H1 (cell line): ENCODE measurements at regions not wholly inside any gene's neighbourhood (a gene's known extent, or its start where the extent isn't known, plus 50 kb on each side); places are given as distances from the start of the nearest gene placed in this dataset.

ENCODE experiments used
- CTCF ChIA-PET: fragments of 300-600 bp; sonication (Branson Sonifier 250); formaldehyde crosslinking; loops from one replicate; lab custom pipeline; 2021; ENCODE audit not compliant: partially characterized antibody; lab: Charles Lee
- POLR2A ChIA-PET: fragments of 300-600 bp; sonication (Branson Sonifier 250); formaldehyde crosslinking; loops from one replicate; lab custom pipeline; 2021; ENCODE audit warnings: inconsistent platforms; ENCODE audit not compliant: partially characterized antibody; lab: Charles Lee
- DNase-seq, 2 experiments: peaks; one replicate each; pipeline versions ENCODE4 v3.0.0 to v3.0.0-alpha.2; 2010 to 2022; ENCODE audit warnings: low spot score in 2 of 2, low read depth in 1 of 2, mixed read lengths in 1 of 2
- FAIRE-seq: peaks from 2 replicates; lab custom pipeline; 2011; peaks lifted over from hg19 to GRCh38; lab: Jason Lieb, UNC
- H2AFZ ChIP-seq: 2 replicates; pipeline ENCODE4 v1.8.1; 2012; ENCODE audit warnings: low read length, inconsistent platforms
- H2AK5ac ChIP-seq: 2 replicates; pipeline ENCODE4 v1.6.1; 2013; ENCODE audit warnings: low read depth, low read length
- H2BK120ac ChIP-seq: replicated peaks from 2 replicates; pipeline ENCODE3; 2013; ENCODE audit warnings: low read depth, low read length, inconsistent platforms
- H2BK12ac ChIP-seq: 2 replicates; pipeline ENCODE4 v1.6.1; 2013; ENCODE audit warnings: low read depth, low read length
- H2BK15ac ChIP-seq: 2 replicates; pipeline ENCODE4 v1.6.1; 2013; ENCODE audit warnings: low read length
- H2BK20ac ChIP-seq: 2 replicates; pipeline ENCODE4 v1.6.1; 2013; ENCODE audit warnings: low read length
- H2BK5ac ChIP-seq: 2 replicates; pipeline ENCODE4 v1.6.1; 2013; ENCODE audit warnings: low read depth, low read length
- H3K14ac ChIP-seq: 2 replicates; pipeline ENCODE4 v1.6.1; 2013; ENCODE audit warnings: inconsistent platforms; ENCODE audit not compliant: insufficient read length
- H3K18ac ChIP-seq: 2 replicates; pipeline ENCODE4 v1.6.1; 2013; ENCODE audit warnings: low read length; ENCODE audit errors: extremely low read depth
- H3K23ac ChIP-seq: 2 replicates; pipeline ENCODE4 v1.6.1; 2013; ENCODE audit warnings: inconsistent platforms; ENCODE audit not compliant: insufficient read length
- H3K23me2 ChIP-seq: 2 replicates; pipeline ENCODE4 v1.6.1; 2013; ENCODE audit warnings: low read depth, low read length
- H3K27ac ChIP-seq: 2 replicates; pipeline ENCODE4 v1.6.1; 2011; ENCODE audit warnings: low read depth, low read length, inconsistent platforms
- H3K27me3 ChIP-seq, 4 experiments: replicated peaks in 1 of 4; 1 replicate in 1 of 4; 2 replicates in 3 of 4; pipeline versions ENCODE4 v1.6.1 to v1.8.1; 2011 to 2013; ENCODE audit warnings: low read length in 3 of 4, mild to moderate bottlenecking in 3 of 4, inconsistent platforms in 2 of 4, mixed read lengths in 2 of 4, moderate library complexity in 1 of 4; ENCODE audit not compliant: control insufficient read depth in 3 of 4, insufficient read depth in 3 of 4; ENCODE audit errors: extremely low read depth in 1 of 4
- H3K36me3 ChIP-seq, 4 experiments: 2 replicates each; pipeline versions ENCODE4 v1.6.1 to v1.8.1; 2011 to 2013; ENCODE audit warnings: mild to moderate bottlenecking in 4 of 4, low read length in 3 of 4, moderate library complexity in 2 of 4, control low read depth in 1 of 4, inconsistent platforms in 1 of 4; ENCODE audit not compliant: insufficient read depth in 4 of 4, control insufficient read depth in 2 of 4
- H3K4ac ChIP-seq: replicated peaks from 2 replicates; pipeline ENCODE3; 2013; ENCODE audit warnings: low read length, low read depth, mixed read lengths, inconsistent platforms; ENCODE audit not compliant: insufficient read length
- H3K4me1 ChIP-seq, 4 experiments: replicated peaks in 1 of 4; 1 replicate in 1 of 4; 2 replicates in 3 of 4; pipeline versions ENCODE4 v1.6.1 to v1.8.1; 2011 to 2013; ENCODE audit warnings: low read length in 3 of 4, inconsistent platforms in 2 of 4, mixed read lengths in 1 of 4; ENCODE audit not compliant: insufficient read depth in 4 of 4, control insufficient read depth in 3 of 4
- H3K4me2 ChIP-seq, 2 experiments: 2 replicates each; pipeline versions ENCODE4 v1.6.1 to v1.8.1; 2011 to 2013; ENCODE audit warnings: low read depth in 2 of 2, low read length in 2 of 2, control low read depth in 1 of 2, inconsistent platforms in 1 of 2, mild to moderate bottlenecking in 1 of 2; ENCODE audit not compliant: insufficient read depth in 1 of 2
- H3K4me3 ChIP-seq, 4 experiments: fragments of 200-600, 300-600 bp in 1 of 4; sonication (generic), shearing (Covaris generic), sonication (Bioruptor Twin) in 1 of 4; 2 replicates each; pipeline versions ENCODE4 v1.5.1 to v1.8.1; 2011 to 2016; ENCODE audit warnings: low read length in 4 of 4, low read depth in 3 of 4, control low read depth in 2 of 4, inconsistent platforms in 2 of 4, mild to moderate bottlenecking in 2 of 4, mixed read lengths in 1 of 4, moderate library complexity in 1 of 4; ENCODE audit not compliant: insufficient read depth in 2 of 4; ENCODE audit errors: extremely low read depth in 1 of 4
- H3K56ac ChIP-seq: replicated peaks from 2 replicates; pipeline ENCODE3; 2013; ENCODE audit warnings: low read depth, mild to moderate bottlenecking, mixed read lengths, low read length, inconsistent platforms; ENCODE audit not compliant: insufficient read length
- H3K79me1 ChIP-seq: 2 replicates; pipeline ENCODE4 v1.6.1; 2013; ENCODE audit warnings: low read depth, low read length, control low read depth
- H3K79me2 ChIP-seq, 2 experiments: 2 replicates each; pipeline versions ENCODE4 v1.6.1 to v1.8.1; 2012 to 2013; ENCODE audit warnings: low read length in 2 of 2, mild to moderate bottlenecking in 2 of 2, inconsistent platforms in 1 of 2; ENCODE audit not compliant: insufficient read depth in 2 of 2, control insufficient read depth in 1 of 2
- H3K9ac ChIP-seq, 4 experiments: replicated peaks in 1 of 4; 1 replicate in 1 of 4; 2 replicates in 3 of 4; pipeline versions ENCODE4 v1.6.1 to v1.8.1; 2011 to 2013; ENCODE audit warnings: low read depth in 3 of 4, low read length in 3 of 4, control low read depth in 2 of 4, mild to moderate bottlenecking in 2 of 4, moderate library complexity in 2 of 4, inconsistent platforms in 1 of 4; ENCODE audit errors: extremely low read depth in 1 of 4
- H3K9me3 ChIP-seq, 2 experiments: 2 replicates each; pipeline versions ENCODE4 v1.6.1 to v1.8.1; 2012 to 2013; ENCODE audit warnings: mild to moderate bottlenecking in 2 of 2, moderate library complexity in 2 of 2, control low read depth in 1 of 2, inconsistent platforms in 1 of 2, low read depth in 1 of 2, low read length in 1 of 2, mixed read lengths in 1 of 2; ENCODE audit not compliant: insufficient read depth in 2 of 2
- H4K20me1 ChIP-seq, 2 experiments: replicated peaks in 1 of 2; 2 replicates each; pipeline versions ENCODE3 to v1.8.1; 2011 to 2013; ENCODE audit warnings: inconsistent platforms in 2 of 2, low read length in 2 of 2, mild to moderate bottlenecking in 1 of 2; ENCODE audit not compliant: insufficient read depth in 2 of 2, control insufficient read depth in 1 of 2
- H4K5ac ChIP-seq: 2 replicates; pipeline ENCODE4 v1.6.1; 2013; ENCODE audit warnings: low read length, low read depth, mixed read lengths, inconsistent platforms; ENCODE audit not compliant: insufficient read length
- H4K8ac ChIP-seq: 2 replicates; pipeline ENCODE4 v1.8.0; 2013; ENCODE audit warnings: mild to moderate bottlenecking, moderate library complexity, low read length, inconsistent platforms; ENCODE audit not compliant: insufficient read depth; ENCODE audit errors: extremely low read depth
- H4K91ac ChIP-seq: replicated peaks from 2 replicates; pipeline ENCODE3; 2013; ENCODE audit warnings: low read length, mixed read lengths, inconsistent platforms; ENCODE audit not compliant: insufficient read length
- ASH2L ChIP-seq: fragments of 200-600, 300-600 bp; sonication (generic); IDR thresholded peaks from one replicate; pipeline ENCODE4 v1.7.1; 2017; ENCODE audit warnings: low read length
- CEBPB ChIP-seq: IDR thresholded peaks from 2 replicates; pipeline ENCODE4 v1.6.1; 2012; ENCODE audit warnings: low read depth, low read length
- EP300 ChIP-seq, 2 experiments: IDR thresholded peaks; 1 replicate in 1 of 2; 2 replicates in 1 of 2; pipeline ENCODE4 v1.6.1; 2011 to 2012; ENCODE audit warnings: low read depth in 2 of 2, low read length in 2 of 2, mild to moderate bottlenecking in 2 of 2, borderline replicate concordance in 1 of 2, inconsistent platforms in 1 of 2, moderate library complexity in 1 of 2
- FOSL1 ChIP-seq: IDR thresholded peaks from 2 replicates; pipeline ENCODE4 v1.6.1; 2011; ENCODE audit warnings: mild to moderate bottlenecking, low read depth, low read length, moderate library complexity; ENCODE audit not compliant: insufficient read depth
- JUN ChIP-seq: IDR thresholded peaks from 2 replicates; pipeline ENCODE4 v1.6.1; 2011; ENCODE audit warnings: low read depth, mild to moderate bottlenecking, improper control_type of control experiment, low read length
- NRF1 ChIP-seq: IDR thresholded peaks from 2 replicates; pipeline ENCODE4 v1.6.1; 2011; ENCODE audit warnings: mild to moderate bottlenecking, low read depth, low read length, improper control_type of control experiment
- POLR2A ChIP-seq, 2 experiments: IDR thresholded peaks; 1 replicate in 1 of 2; 2 replicates in 1 of 2; pipeline ENCODE4 v1.6.1; 2011; ENCODE audit warnings: low read depth in 2 of 2, low read length in 2 of 2, mild to moderate bottlenecking in 2 of 2; ENCODE audit errors: control extremely low read depth in 1 of 2
- RAD21 ChIP-seq, 2 experiments: IDR thresholded peaks in 1 of 2; conservative IDR thresholded peaks in 1 of 2; 2 replicates each; pipeline ENCODE4 v1.6.1; 2011; ENCODE audit warnings: low read depth in 2 of 2, low read length in 2 of 2, improper control_type of control experiment in 1 of 2, inconsistent platforms in 1 of 2, mild to moderate bottlenecking in 1 of 2, moderate library complexity in 1 of 2
- SP2 ChIP-seq: IDR thresholded peaks from 2 replicates; pipeline ENCODE4 v1.6.1; 2012; ENCODE audit warnings: mild to moderate bottlenecking, low read length, inconsistent platforms
- SP4 ChIP-seq: IDR thresholded peaks from 2 replicates; pipeline ENCODE4 v1.6.1; 2012; ENCODE audit warnings: low read length, inconsistent platforms
- TAF1 ChIP-seq: IDR thresholded peaks from 2 replicates; pipeline ENCODE4 v1.6.1; 2011; ENCODE audit warnings: mild to moderate bottlenecking, low read depth, low read length
- WGBS, 2 experiments: shearing (Covaris generic) in 1 of 2; methylation state at CpG; one replicate each; pipeline versions ENCODE4 v1.1.6 to v1.1.7; 2013 to 2015; ENCODE audit warnings: low lambda C conversion rate in 2 of 2, mixed read lengths in 2 of 2, inconsistent platforms in 1 of 2, low coverage in 1 of 2, missing lambda C conversion rate in 1 of 2; ENCODE audit not compliant: insufficient replicate concordance in 2 of 2, insufficient coverage in 1 of 2, insufficient read length in 1 of 2; ENCODE audit errors: extremely low coverage in 1 of 2, missing lambda C conversion rate in 1 of 2; 5-methylcytosine and 5-hydroxymethylcytosine counted together

- no peak overlapping the region for H3K18ac ChIP-seq
- no peaks in the 10 kb centered on the region for H3K27me3 ChIP-seq
- peaks cover 0 to 3% (median 1%) of the 10 kb centered on the region in 4 experiments; a peak in 3 of 7 replicates for H3K4me1 ChIP-seq
- no peaks in the 10 kb centered on the region for H3K9me3 ChIP-seq
- no peak overlapping the region for H4K5ac ChIP-seq
- no peak overlapping the region for H4K91ac ChIP-seq
- H2BK20ac ChIP-seq: no peak overlapping the region
- no peak overlapping the region for H3K4me3 ChIP-seq
- TF ChIP-seq RAD21 (IDR thresholded peaks at IDR 0.05 in 1 of 2, conservative IDR thresholded peaks at IDR 0.05 in 1 of 2; ENCODE audit: low read depth in 2 of 2, low read length in 2 of 2) (no peak), FOSL1 (no peak), SP2 (no peak), EP300 (IDR thresholded peaks at IDR 0.05; ENCODE audit: borderline replicate concordance in 1 of 2, low read depth in 2 of 2, low read length in 2 of 2) (no peak), SP4 (no peak), JUN (no peak), NRF1 (no peak), CEBPB (no peak), TAF1 (no peak), POLR2A (IDR thresholded peaks at IDR 0.05; ENCODE audit: control extremely low read depth in 1 of 2, low read depth in 2 of 2, low read length in 2 of 2) (no peak), ASH2L (no peak)
- CTCF ChIA-PET: no interaction called here
- no peak overlapping the region for H2BK120ac ChIP-seq
- H3K4me2 ChIP-seq: no peak overlapping the region
- no peak overlapping the region for H2AFZ ChIP-seq
- WGBS, 2 experiments: 85% methylated on average over 4 of the region's 4 CpGs; no CpG with 5 or more reads in 1 of the 2 experiments
- no peak overlapping the region for H4K8ac ChIP-seq
- H2AK5ac ChIP-seq: no peak overlapping the region
- no peaks in the 10 kb centered on the region for H3K23me2 ChIP-seq
- POLR2A ChIA-PET: no interaction called here
- no peaks in the 10 kb centered on the region for H3K79me2 ChIP-seq
- H3K36me3 ChIP-seq: no peaks in the 10 kb centered on the region
- no peak for FAIRE-seq
- no peak overlapping the region for H2BK15ac ChIP-seq
- H3K9ac ChIP-seq: no peak overlapping the region
- no peaks in the 10 kb centered on the region for H4K20me1 ChIP-seq
- H2BK5ac ChIP-seq: no peak overlapping the region
- H2BK12ac ChIP-seq: no peak overlapping the region
- H3K14ac ChIP-seq: no peak overlapping the region
- no peak overlapping the region for H3K23ac ChIP-seq
- DNase-seq: no peak
- no peak overlapping the region for H3K56ac ChIP-seq
- H3K4ac ChIP-seq: no peak overlapping the region
- no peaks in the 10 kb centered on the region for H3K79me1 ChIP-seq
- no peak overlapping the region for H3K27ac ChIP-seq
These were observed 438.5 kb upstream of the TRIB2 start for GRCh38 chr2:12278217-12278750.
